GM12878 (cell line): ENCODE measurements at regions not wholly inside any gene's neighbourhood (a gene's known extent, or its start where the extent isn't known, plus 50 kb on each side); places are given as distances from the start of the nearest gene placed in this dataset.

Source experiments
- ASH2L ChIP-seq: fragments of 300-600, 200-600 bp; sonication (generic); IDR thresholded peaks from 2 replicates; pipeline ENCODE4 v1.6.1; 2017; ENCODE audit warnings: low read depth, mild to moderate bottlenecking, borderline replicate concordance
- CHD2 ChIP-seq: IDR thresholded peaks from 2 replicates; pipeline ENCODE4 v1.6.1; 2011; ENCODE audit warnings: low read depth, low read length, improper control_type of control experiment, borderline replicate concordance
- CHD4 ChIP-seq: fragments of 200-600 bp; sonication (generic); IDR thresholded peaks from 2 replicates; pipeline ENCODE4 v1.6.1; 2016; ENCODE audit warnings: mild to moderate bottlenecking
- DPF2 ChIP-seq: fragments of 450-650 bp; IDR thresholded peaks from 2 replicates; pipeline ENCODE4 v1.6.1; 2017; ENCODE audit warnings: mild to moderate bottlenecking
- EGR1 ChIP-seq, 2 experiments: IDR thresholded peaks; 1 replicate in 1 of 2; 2 replicates in 1 of 2; pipeline ENCODE4 v1.6.1; 2011 to 2012; ENCODE audit warnings: low read depth in 2 of 2, low read length in 2 of 2, borderline replicate concordance in 1 of 2, mild to moderate bottlenecking in 1 of 2, moderate library complexity in 1 of 2
- ESRRA ChIP-seq: IDR thresholded peaks from 2 replicates; pipeline ENCODE4 v1.6.1; 2012; ENCODE audit warnings: mild to moderate bottlenecking, low read length, improper control_type of control experiment
- IKZF1 ChIP-seq: fragments of 450-650 bp; conservative IDR thresholded peaks from 2 replicates; pipeline ENCODE4 v1.6.1; 2017; ENCODE audit warnings: antibody characterized with exemption, mild to moderate bottlenecking
- MEF2B ChIP-seq: fragments of 450-650 bp; IDR thresholded peaks from 2 replicates; pipeline ENCODE4 v1.6.1; 2018; ENCODE audit warnings: mild to moderate bottlenecking, moderate library complexity; ENCODE audit not compliant: partially characterized antibody, poor library complexity, severe bottlenecking
- MLLT1 ChIP-seq: fragments of 450-650 bp; IDR thresholded peaks from 2 replicates; pipeline ENCODE4 v1.6.1; 2016; ENCODE audit warnings: mild to moderate bottlenecking
- MYC ChIP-seq: IDR thresholded peaks from 2 replicates; pipeline ENCODE4 v1.6.1; 2011; ENCODE audit warnings: mild to moderate bottlenecking, low read length, moderate library complexity, inconsistent platforms; ENCODE audit not compliant: insufficient read depth, insufficient replicate concordance, insufficient read length, severe bottlenecking
- PAX5 ChIP-seq: IDR thresholded peaks from 2 replicates; pipeline ENCODE4 v1.6.1; 2011; ENCODE audit warnings: low read depth, low read length, borderline replicate concordance
- PKNOX1 ChIP-seq: fragments of 450-650 bp; IDR thresholded peaks from 2 replicates; pipeline ENCODE4 v1.6.1; 2016; ENCODE audit warnings: mild to moderate bottlenecking
- RAD21 ChIP-seq: IDR thresholded peaks from 2 replicates; pipeline ENCODE4 v1.6.1; 2011; ENCODE audit warnings: mild to moderate bottlenecking, low read depth, low read length, moderate library complexity; ENCODE audit not compliant: insufficient read depth
- RELB ChIP-seq: fragments of 450-650 bp; IDR thresholded peaks from 2 replicates; pipeline ENCODE4 v1.6.1; 2017; ENCODE audit warnings: low read depth, mild to moderate bottlenecking, moderate library complexity
- SIN3A ChIP-seq: IDR thresholded peaks from 2 replicates; pipeline ENCODE4 v1.6.1; 2012; ENCODE audit warnings: low read depth, low read length, improper control_type of control experiment
- SKIL ChIP-seq: fragments of 450-650 bp; IDR thresholded peaks from 2 replicates; pipeline ENCODE4 v1.6.1; 2017; ENCODE audit warnings: mild to moderate bottlenecking, low read depth, inconsistent platforms; ENCODE audit not compliant: poor library complexity, severe bottlenecking
- ZBTB33 ChIP-seq: fragments of 450-650 bp; IDR thresholded peaks from 2 replicates; pipeline ENCODE4 v1.6.1; 2017; ENCODE audit warnings: mild to moderate bottlenecking
- ZNF384 ChIP-seq: IDR thresholded peaks from 2 replicates; pipeline ENCODE4 v1.6.1; 2012; ENCODE audit warnings: low read depth, mild to moderate bottlenecking, low read length, improper control_type of control experiment, borderline replicate concordance
- ZSCAN29 ChIP-seq: fragments of 450-650 bp; IDR thresholded peaks from 2 replicates; pipeline ENCODE4 v1.6.1; 2017; ENCODE audit warnings: mild to moderate bottlenecking, moderate library complexity

- TF ChIP-seq ZBTB33 (no peak), PKNOX1 (0 out of 2 replicates have a peak, but pooled peaks have one; percentile 25), SIN3A (no peak), MLLT1 (no peak), RAD21 (peak; percentile 27; the same call in 1 of the 2 replicates), CHD2 (0 out of 2 replicates have a peak, but pooled peaks have one; percentile 18), ESRRA (no peak), ZSCAN29 (no peak), EGR1 (IDR thresholded peaks at IDR 0.05; ENCODE audit: borderline replicate concordance in 1 of 2, low read depth in 2 of 2, low read length in 2 of 2) (no peak), DPF2 (peak; percentile 60; the same call in 1 of the 2 replicates), PAX5 (peak; percentile 47; the same call in 1 of the 2 replicates), ZNF384 (no peak), SKIL (peak; percentile 86), RELB (peak; percentile 28; the same call in 1 of the 2 replicates), MEF2B (peak; percentile 38), ASH2L (peak; percentile 89; the same call in 1 of the 2 replicates), CHD4 (no peak), MYC (no peak), IKZF1 (peak; percentile 74)
Measured at GRCh38 chr5:89065919-89066318, 182.9 kb upstream of the MEF2C start (continued).
